ENCODE measurements at regions not wholly inside any gene's neighbourhood (a gene's known extent, or its start where the extent isn't known, plus 50 kb on each side); places are given as distances from the start of the nearest gene placed in this dataset.

DNA sequence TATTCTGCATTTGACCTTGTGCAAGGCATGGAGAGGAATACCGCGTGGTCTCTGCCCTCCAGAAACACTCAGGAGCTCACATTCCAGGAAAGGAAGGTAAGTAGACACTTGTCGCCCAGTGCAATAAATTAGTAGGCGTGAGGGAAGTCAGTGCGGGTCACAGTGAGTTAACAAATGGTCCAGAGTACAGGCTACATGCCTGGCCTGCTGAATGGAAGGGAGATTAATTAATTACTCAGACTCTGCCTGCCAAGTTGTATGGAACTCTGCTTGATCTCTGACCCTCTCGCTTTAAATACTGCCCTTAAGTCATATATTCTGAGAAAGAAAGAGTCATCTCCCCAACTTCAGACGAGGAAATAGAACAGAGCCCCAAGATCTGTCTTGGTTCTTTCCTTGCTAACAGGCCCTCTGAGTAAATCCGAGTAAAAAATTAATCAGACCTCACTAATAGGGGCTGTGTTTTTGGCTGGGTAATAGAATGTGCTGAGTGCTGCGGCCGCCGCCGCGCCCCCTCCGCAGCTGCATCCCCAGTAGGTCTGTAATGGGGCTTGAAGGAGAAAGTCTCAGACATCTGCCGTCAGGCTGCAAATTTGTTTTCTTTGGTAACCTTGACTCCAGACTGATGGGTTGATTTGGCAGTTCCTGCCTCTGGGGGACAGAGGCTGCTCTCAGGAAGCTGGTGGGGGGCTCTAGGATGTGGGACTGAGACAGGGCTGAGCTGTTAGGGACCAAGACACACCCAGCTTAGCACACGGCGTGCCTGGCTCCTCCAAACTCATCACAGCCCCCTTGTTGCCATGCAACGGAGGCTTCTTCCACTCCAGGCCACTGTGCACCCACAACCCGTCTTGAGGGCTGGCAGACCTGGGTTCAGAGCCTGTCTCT is 144.4 kb downstream of the NSG2 start:
- ChIA-PET POLR2A (no interaction called here), CTCF (ENCODE audit: unreplicated experiment) (no interaction called here)
- Histone ChIP-seq H3K36me3 (ENCODE audit: insufficient read depth, low read length) (no peaks in the 10 kb centered on the region), H3K27ac (ENCODE audit: low read depth, low read length, poor library complexity, severe bottlenecking) (no peak overlapping the region), H3K4me3 (ENCODE audit: low read depth, low read length, poor library complexity, severe bottlenecking) (no peak overlapping the region), H4K20me1 (ENCODE audit: insufficient read depth, low read length) (no peaks in the 10 kb centered on the region), H3K4me1 (ENCODE audit: insufficient read depth, low read length, poor library complexity, severe bottlenecking) (no peaks in the 10 kb centered on the region), H3K9me2 (ENCODE audit: insufficient read depth, low read length) (no peaks in the 10 kb centered on the region), H3K79me2 (ENCODE audit: insufficient read depth, low read depth, low read length) (no peaks in the 10 kb centered on the region), H3K4me2 (ENCODE audit: low read length) (no peak overlapping the region), H2AFZ (ENCODE audit: low read length) (no peak overlapping the region), H3K9me3 (ENCODE audit: low read length) (no peaks in the 10 kb centered on the region)
- no peak for DNase-seq (ENCODE audit: low spot score)
- intact Hi-C loops (cut with micrococcal nuclease; ENCODE audit: unreplicated experiment) = no loop called here
- no TSS peak for BruUV-seq (replicated peaks)
- no peak for TF ChIP-seq EZH2phosphoT487 (IDR thresholded peaks at IDR 0.05; ENCODE audit: borderline replicate concordance, low read depth, low read length)
- TF ChIP-seq CTCF (conservative IDR thresholded peaks at IDR 0.05; ENCODE audit: low read length) = no peak

GRCh38 chr5:174191076-174191475 is 145.6 kb downstream of the NSG2 start:
- no peak for TF ChIP-seq EZH2phosphoT487 (IDR thresholded peaks at IDR 0.05; ENCODE audit: borderline replicate concordance, low read depth, low read length)
- TF ChIP-seq CTCF (conservative IDR thresholded peaks at IDR 0.05; ENCODE audit: low read length) = no peak
- H2AFZ ChIP-seq (ENCODE audit: low read length) = no peak overlapping the region
- H3K4me3 ChIP-seq (ENCODE audit: low read depth, low read length, poor library complexity, severe bottlenecking) = no peak overlapping the region
- no peaks in the 10 kb centered on the region for H3K36me3 ChIP-seq (ENCODE audit: insufficient read depth, low read length)
- no peaks in the 10 kb centered on the region for H4K20me1 ChIP-seq (ENCODE audit: insufficient read depth, low read length)
- CTCF ChIA-PET (ENCODE audit: unreplicated experiment) = no interaction called here
- no TSS peak for BruUV-seq (replicated peaks)
- H3K9me3 ChIP-seq (ENCODE audit: low read length) = no peaks in the 10 kb centered on the region
- POLR2A ChIA-PET = no interaction called here
- no peaks in the 10 kb centered on the region for H3K79me2 ChIP-seq (ENCODE audit: insufficient read depth, low read depth, low read length)
- intact Hi-C loops (cut with micrococcal nuclease; ENCODE audit: unreplicated experiment) = no loop called here
- H3K4me2 ChIP-seq (ENCODE audit: low read length) = no peak overlapping the region
- no peak overlapping the region for H3K27ac ChIP-seq (ENCODE audit: low read depth, low read length, poor library complexity, severe bottlenecking)
- H3K4me1 ChIP-seq (ENCODE audit: insufficient read depth, low read length, poor library complexity, severe bottlenecking) = no peaks in the 10 kb centered on the region
- no peaks in the 10 kb centered on the region for H3K9me2 ChIP-seq (ENCODE audit: insufficient read depth, low read length)
- no peak for DNase-seq (ENCODE audit: low spot score)

Measured in OCI-LY7 (cell line).